ENCODE measurements at regions not wholly inside any gene's neighbourhood (a gene's known extent, or its start where the extent isn't known, plus 50 kb on each side); places are given as distances from the start of the nearest gene placed in this dataset.
"Not testable (repeated sequence)": the region's sequence is repeated elsewhere in the genome, so short reads cannot be mapped to it uniquely, and the experiment has no call there.

GRCh38 chr17:43345515-43345914 lies 53.3 kb upstream of the ARL4D start:
- DNase-seq (ENCODE audit: low spot score in 2 of 2); H3K4me3 ChIP-seq; H3K36me3 ChIP-seq; H3K27me3 ChIP-seq; H3K27ac ChIP-seq: not testable (repeated sequence)
- 82 to 84% methylated on average over 3 of the region's 3 CpGs for WGBS, 2 donors
- peaks cover 0 to 33% (median 8%) of the 10 kb centered on the region in 4 donors for H3K9me3 ChIP-seq
- peaks cover 0 to 12% (median 0%) of the 10 kb centered on the region in 4 donors for H3K4me1 ChIP-seq

- no peak for TF ChIP-seq POLR2A (IDR thresholded peaks at IDR 0.05)
- no peak for TF ChIP-seq CTCF (IDR thresholded peaks at IDR 0.05)
- no peak for TF ChIP-seq EP300 (IDR thresholded peaks at IDR 0.05)
- 54 to 55% methylated on average over 6 of the region's 6 CpGs for WGBS, 2 donors
- no peak overlapping the region for H3K4me3 ChIP-seq
- H3K27me3 ChIP-seq = no peaks in the 10 kb centered on the region
- peaks cover 0 to 30% (median 8%) of the 10 kb centered on the region in 4 donors for H3K9me3 ChIP-seq
- H3K4me1 ChIP-seq = peaks cover 0 to 12% (median 0%) of the 10 kb centered on the region in 4 donors
- H3K27ac ChIP-seq = no peak overlapping the region
- no peak for DNase-seq (ENCODE audit: low spot score in 2 of 2)
- peaks cover 0 to 7% (median 0%) of the 10 kb centered on the region in 3 donors for H3K36me3 ChIP-seq
These were observed 54.1 kb upstream of the ARL4D start for GRCh38 chr17:43344685-43345084.

GRCh38 chr17:43342589-43342890 lies 56.3 kb upstream of the ARL4D start:
- Histone ChIP-seq H3K27ac (no peak overlapping the region), H3K4me3 (no peak overlapping the region), H3K4me1 (peaks cover 0 to 20% (median 0%) of the 10 kb centered on the region in 4 donors), H3K36me3 (no peaks in the 10 kb centered on the region), H3K27me3 (no peaks in the 10 kb centered on the region), H3K9me3 (peaks cover 0 to 8% (median 0%) of the 10 kb centered on the region in 4 donors)
- 42 to 45% methylated on average over 5 of the region's 5 CpGs for WGBS, 2 donors
- no peak for DNase-seq (ENCODE audit: low spot score in 2 of 2)
- TF ChIP-seq CTCF (IDR thresholded peaks at IDR 0.05) (no peak), EP300 (IDR thresholded peaks at IDR 0.05) (no peak), POLR2A (IDR thresholded peaks at IDR 0.05) (no peak)

- 32 to 37% methylated on average over 7 of the region's 7 CpGs for WGBS, 2 donors
- Histone ChIP-seq H3K27me3 (no peaks in the 10 kb centered on the region), H3K4me3 (no peak overlapping the region), H3K9me3 (peaks cover 0 to 2% (median 0%) of the 10 kb centered on the region in 4 donors), H3K36me3 (no peaks in the 10 kb centered on the region), H3K4me1 (peaks cover 0 to 20% (median 0%) of the 10 kb centered on the region in 4 donors), H3K27ac (no peak overlapping the region)
- DNase-seq (ENCODE audit: low spot score in 2 of 2) = no peak
- no peak for TF ChIP-seq EP300 (IDR thresholded peaks at IDR 0.05)
- no peak for TF ChIP-seq POLR2A (IDR thresholded peaks at IDR 0.05)
- TF ChIP-seq CTCF (IDR thresholded peaks at IDR 0.05) = no peak
These were observed 56.8 kb upstream of the ARL4D start for GRCh38 chr17:43341715-43342588.

GRCh38 chr17:43338886-43339516 lies 59.8 kb upstream of the ARL4D start:
- H3K27ac ChIP-seq = no peak overlapping the region
- 55 to 56% methylated on average over 11 of the region's 11 CpGs for WGBS, 2 donors
- peak; percentile 59 to 79 for DNase-seq (ENCODE audit: low spot score in 2 of 2)

More at GRCh38 chr17:43338886-43339516, 59.8 kb upstream of the ARL4D start:
- Histone ChIP-seq H3K4me1 (peaks cover 0 to 28% (median 3%) of the 10 kb centered on the region in 4 donors), H3K27me3 (no peaks in the 10 kb centered on the region), H3K9me3 (no peaks in the 10 kb centered on the region), H3K4me3 (no peak overlapping the region), H3K36me3 (no peaks in the 10 kb centered on the region)
- TF ChIP-seq POLR2A (IDR thresholded peaks at IDR 0.05) (no peak), CTCF (IDR thresholded peaks at IDR 0.05) (peak; percentile 58 to 79 (median 67))

All from tibial nerve (tissue), 4 donors.